SIG-M5 treated with dmso at 0.1 percent for 504 hours (cell line): ENCODE measurements at regions not wholly inside any gene's neighbourhood (a gene's known extent, or its start where the extent isn't known, plus 50 kb on each side); places are given as distances from the start of the nearest gene placed in this dataset.
"Not testable (repeated sequence)": the region's sequence is repeated elsewhere in the genome, so short reads cannot be mapped to it uniquely, and the experiment has no call there.

Experiments
- DNase-seq: peaks from one replicate; lab custom pipeline; 2025; ENCODE audit not compliant: unreplicated experiment; lab: John Stamatoyannopoulos, UW

DNA sequence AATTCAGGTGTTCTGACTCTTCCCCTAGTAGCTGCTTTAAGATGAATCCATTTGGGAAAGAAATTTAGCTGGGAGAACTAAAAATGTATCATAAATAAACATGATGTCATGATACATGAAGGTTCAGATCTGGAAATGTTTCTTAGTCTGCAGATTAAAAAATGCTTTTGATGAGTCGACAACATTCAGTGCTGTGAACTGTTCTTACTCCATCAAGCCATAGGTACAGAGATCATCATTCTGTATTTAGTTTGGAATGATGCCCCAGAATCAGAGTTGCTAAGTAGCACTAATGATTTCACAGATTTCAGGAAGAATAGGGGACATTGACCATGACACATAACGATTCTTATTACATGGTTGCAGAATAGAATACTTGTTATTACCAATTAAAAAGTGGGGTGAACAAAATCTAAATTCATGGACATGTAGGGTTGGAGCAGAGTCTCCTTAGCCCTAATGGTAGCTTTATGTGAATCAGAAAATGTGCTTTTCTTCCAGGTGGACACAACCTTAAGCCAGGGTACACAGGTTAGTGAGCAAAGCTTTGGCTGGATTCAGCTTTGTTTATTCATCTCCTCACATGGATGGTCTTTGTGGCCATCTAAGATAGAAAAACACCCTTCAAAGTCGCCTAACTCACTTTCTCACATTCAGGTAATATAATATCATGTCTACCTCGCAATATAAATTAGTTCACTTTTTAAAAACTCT lies 205.4 kb upstream of the SEL1L start:
- no peak for DNase-seq

DNA sequence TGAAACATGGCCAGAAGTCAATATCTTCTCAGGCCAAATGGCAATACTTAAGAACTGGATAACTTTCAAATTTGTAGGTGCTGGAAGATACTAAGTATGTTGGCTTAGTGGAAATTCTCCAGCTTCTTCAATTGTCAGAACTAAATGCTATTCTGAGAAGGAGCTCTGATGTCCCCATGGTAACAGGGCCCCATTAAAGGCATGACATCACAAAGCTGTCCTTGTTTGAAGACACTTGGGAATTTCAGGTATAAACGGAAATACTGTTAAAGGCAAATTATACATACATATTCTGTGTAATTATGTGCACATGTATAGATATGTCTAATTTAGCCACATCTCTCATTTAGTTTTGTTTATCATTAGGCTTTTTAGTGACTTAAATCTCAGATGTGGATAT lies 210.0 kb upstream of the SEL1L start:
- no peak for DNase-seq

- no peak for DNase-seq
Observed at GRCh38 chr14:81751198-81751597, 217.5 kb upstream of the SEL1L start.

DNA sequence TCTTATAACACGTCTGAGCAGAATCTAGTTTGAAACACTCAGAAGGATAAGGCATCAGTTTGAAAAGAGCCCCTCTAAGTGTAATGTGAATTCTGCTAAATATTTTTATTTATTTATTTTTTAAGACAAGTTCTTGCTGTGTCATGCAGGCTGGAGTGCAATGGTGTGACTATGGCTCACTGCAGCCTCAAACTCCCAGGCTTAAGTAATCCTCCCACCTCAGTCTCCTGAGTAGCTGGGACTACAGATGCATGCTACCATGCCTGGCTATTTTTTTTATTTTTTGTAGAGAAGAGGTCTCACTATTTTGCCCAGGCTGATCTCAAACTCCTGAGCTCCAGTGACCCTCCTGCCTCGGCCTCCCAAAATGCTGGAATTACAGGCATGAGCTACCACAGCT lies 225.9 kb upstream of the SEL1L start:
- no peak for DNase-seq

DNA sequence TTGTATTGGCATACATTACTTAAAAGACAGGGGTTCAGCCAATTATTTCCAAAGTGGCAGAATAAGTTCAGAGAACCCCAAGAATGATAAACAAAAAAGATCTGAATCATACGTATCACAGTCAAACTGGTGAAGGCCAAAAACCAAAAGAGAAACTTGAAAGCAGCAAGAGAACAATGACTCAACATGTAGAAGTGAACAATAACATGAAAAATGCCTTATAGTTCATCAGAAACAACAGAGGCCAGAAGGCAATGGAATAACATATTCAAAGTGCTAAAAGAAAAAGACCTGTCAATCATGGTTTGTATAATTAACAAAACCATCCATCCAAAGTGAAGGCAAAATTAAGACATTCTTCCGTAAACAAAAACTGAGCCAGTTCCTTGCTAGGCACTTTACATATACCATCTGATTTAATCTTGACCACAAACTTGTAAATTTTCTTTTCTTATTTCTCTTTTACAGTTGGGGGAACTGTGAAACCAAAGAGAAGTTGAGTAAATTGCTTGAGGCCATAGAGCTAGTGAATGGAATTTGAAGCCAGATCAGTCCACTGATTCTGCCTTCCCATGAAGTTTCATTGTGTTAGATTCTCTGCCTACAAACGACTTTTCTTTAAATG lies 232.1 kb upstream of the SEL1L start:
- peak; percentile 75 for DNase-seq

DNA sequence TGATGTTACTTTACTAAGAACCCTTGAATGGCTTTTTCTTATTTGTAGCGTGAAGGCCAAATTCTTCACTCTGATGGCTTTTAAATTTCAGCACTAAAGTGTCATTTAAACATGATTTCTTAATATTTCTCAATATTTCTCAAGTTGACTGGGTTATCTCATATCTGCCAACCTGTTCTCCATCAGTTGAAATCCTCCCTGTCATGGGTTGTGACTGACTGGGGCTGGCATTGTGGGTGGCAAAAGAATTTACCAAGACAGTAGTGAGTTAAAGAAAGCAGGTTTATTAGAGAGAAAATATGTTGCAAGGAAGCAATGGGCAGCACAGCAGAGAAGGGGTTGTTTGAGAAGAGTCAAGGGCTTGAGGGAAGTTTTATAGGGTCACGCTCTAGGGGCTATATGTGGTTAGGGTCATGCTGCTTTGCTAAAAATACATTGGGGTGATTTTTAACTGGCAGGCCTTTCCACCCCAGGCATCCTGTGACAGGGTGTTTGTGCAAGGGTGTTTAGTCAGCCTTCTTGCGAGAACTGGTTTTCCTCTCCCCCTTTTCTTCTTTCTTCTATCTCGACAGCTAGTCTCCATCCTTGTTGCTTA lies 232.8 kb upstream of the SEL1L start:
- peak; percentile 94 for DNase-seq

- peak; percentile 82 for DNase-seq
Observed at GRCh38 chr14:81767266-81767995, 233.8 kb upstream of the SEL1L start.

DNA sequence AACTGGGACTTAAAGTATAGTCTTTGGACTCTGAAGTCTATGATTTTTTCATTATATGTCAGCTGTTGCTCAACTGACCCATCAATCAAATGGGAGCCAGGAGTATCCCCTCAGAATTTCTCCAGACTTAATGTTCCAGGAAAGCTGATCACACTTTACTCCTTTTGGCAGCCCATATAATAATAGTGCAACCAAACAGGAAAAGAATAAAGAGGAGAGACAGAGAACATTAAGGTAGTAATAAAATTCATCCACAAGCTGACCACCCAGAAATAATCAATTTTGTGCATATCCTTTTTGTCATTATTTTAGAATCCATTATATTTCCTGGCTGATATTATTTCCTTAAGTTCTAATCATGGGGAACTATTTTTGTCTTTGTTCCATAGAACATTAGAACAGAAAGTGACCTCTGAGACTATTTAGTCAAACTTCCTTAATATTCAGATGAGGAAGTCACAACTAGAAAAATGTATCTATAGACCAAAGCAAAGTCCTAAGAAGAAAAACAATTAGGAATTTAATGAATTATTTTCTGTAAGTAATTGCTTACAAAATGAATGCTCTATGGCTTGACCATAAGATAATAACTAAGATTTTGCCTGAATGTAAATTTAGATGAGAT lies 238.1 kb upstream of the SEL1L start:
- peak; percentile 49 for DNase-seq

GRCh38 chr14:81772381-81772780 lies 238.7 kb upstream of the SEL1L start:
- DNase-seq, result peak; percentile 97

DNA sequence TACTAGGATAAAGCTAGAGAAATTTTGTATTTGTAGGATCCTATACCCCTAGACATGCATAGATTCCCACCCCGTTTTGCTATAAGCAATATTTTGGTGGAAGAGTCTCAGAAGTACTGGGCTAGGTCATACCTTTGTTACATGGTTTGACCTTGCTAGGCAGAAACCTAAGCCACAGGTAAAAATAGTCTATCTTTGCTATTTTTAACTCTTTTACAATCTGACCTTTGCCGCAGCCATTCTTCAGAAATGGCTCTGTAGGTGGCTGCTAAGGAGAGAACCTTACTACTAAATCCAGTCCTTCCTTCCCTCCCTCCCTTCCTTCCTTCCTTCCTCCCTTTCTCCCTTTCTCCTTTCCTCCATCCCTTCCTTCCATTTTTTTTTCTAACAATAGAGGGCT lies 242.9 kb upstream of the SEL1L start:
- no peak for DNase-seq

GRCh38 chr14:81781798-81782197 lies 248.1 kb upstream of the SEL1L start:
- DNase-seq, result not testable (repeated sequence)

DNA sequence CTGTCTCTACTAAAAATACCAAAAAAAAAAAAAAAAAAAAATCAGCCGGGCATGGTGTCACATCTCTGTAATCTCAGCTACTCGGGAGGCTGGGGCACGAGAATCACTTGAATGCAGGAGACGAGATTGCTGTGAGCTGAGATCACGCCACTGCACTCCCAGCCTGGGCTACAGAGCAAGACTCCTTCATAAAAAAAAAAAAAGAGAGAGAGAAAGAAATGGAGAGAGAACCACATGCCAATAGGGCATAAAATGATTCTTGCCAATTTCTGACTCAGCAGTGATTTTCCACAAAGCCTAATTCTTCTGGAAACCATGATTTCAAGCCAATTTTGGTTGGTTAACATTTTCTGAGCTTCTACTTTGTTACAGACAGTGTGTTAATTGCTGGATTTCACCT lies 250.4 kb upstream of the SEL1L start:
- no peak for DNase-seq

GRCh38 chr14:81797315-81797714 lies 263.7 kb upstream of the SEL1L start:
- DNase-seq, result no peak

- DNase-seq, result no peak
Observed at GRCh38 chr14:81801921-81802320, 268.3 kb upstream of the SEL1L start.

- DNase-seq, result no peak
Observed at GRCh38 chr14:81802341-81802740, 268.7 kb upstream of the SEL1L start.

GRCh38 chr14:81805785-81806184 lies 272.1 kb upstream of the SEL1L start:
- no peak for DNase-seq

- DNase-seq, result no peak
Observed at GRCh38 chr14:81811705-81812269, 278.1 kb upstream of the SEL1L start.

DNA sequence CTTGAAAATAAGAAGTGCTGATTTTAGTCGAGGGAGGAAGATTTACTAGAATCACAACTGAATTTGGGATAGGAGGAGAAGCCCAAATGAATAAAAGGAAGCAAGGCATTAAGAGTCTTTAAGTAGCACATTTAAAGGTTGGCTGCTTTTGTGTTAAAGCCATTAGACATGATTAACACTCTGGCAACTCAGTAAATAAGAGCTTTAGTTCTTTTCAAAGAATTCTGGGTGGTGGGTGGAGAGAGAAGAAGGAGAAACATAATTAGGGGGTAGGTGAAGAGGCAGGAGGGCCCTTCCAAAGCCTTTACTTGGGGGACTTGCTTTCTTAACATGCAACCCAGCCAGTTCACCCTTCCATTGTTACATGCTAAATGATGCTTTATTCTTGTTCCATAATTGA lies 284.6 kb upstream of the SEL1L start:
- DNase-seq, result no peak

GRCh38 chr14:81819344-81819743 lies 285.7 kb upstream of the SEL1L start:
- DNase-seq, result no peak

DNA sequence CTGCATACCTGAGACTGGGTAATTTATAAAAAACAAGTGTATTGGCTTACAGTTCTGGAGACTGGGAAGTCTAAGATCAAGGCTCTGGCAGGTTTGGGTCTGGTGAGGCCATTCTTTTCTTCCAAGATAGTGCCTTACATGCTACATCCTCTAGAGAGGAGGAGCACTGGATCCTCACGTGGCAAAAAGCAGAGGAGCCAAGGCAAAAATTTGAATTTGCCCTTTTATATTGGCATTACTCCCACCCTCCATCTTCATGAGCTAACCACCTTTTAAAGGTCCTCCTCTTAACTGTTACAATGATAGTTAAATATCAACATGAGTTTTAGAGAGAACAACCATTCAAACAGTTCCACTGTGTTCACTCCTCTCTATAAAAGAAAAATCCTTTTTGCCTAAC lies 286.3 kb upstream of the SEL1L start:
- DNase-seq, result no peak

DNA sequence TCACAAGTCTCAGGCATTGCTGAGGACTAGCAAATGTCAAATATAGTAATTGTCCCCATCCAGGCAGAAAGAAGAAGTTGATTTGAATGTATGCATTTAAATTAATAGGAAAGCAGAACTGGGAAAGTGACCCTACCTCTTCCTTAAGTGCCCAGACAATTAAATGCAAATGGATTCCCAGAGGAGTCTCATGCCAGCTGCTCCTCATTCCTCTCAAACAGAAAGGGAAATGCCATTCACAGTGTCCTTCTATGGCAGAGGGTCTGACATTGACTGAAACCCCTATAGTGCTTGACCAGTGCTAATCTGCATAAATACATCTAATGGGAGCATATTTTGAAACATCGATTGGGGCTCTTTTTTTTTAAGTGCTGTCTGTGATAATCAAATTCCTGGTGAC lies 292.4 kb upstream of the SEL1L start:
- no peak for DNase-seq
